CD14-positive monocyte (primary cell): ENCODE measurements at regions not wholly inside any gene's neighbourhood (a gene's known extent, or its start where the extent isn't known, plus 50 kb on each side); places are given as distances from the start of the nearest gene placed in this dataset.
"Not testable (repeated sequence)": the region's sequence is repeated elsewhere in the genome, so short reads cannot be mapped to it uniquely, and the experiment has no call there.

ENCODE experiments used
- DNase-seq, 3 donors: peaks; one replicate each; pipeline ENCODE4 v3.0.0-alpha.2; 2011 to 2022
- H2AFZ ChIP-seq: 2 replicates; pipeline ENCODE4 v1.6.0; 2012; ENCODE audit warnings: mild to moderate bottlenecking, low read depth, low read length, inconsistent platforms; ENCODE audit not compliant: insufficient read depth, poor library complexity, severe bottlenecking
- H3K27ac ChIP-seq, 2 donors: 1 replicate in 1 of 2; 2 replicates in 1 of 2; pipeline ENCODE4 v1.5.1; 2012 to 2013; ENCODE audit warnings: low read length in 2 of 2, control low read depth in 1 of 2, inconsistent platforms in 1 of 2, low read depth in 1 of 2, mild to moderate bottlenecking in 1 of 2
- H3K27me3 ChIP-seq, 2 donors: one replicate each; pipeline versions ENCODE4 v1.6.0 to v1.6.1; 2011 to 2013; ENCODE audit warnings: low read length in 2 of 2; ENCODE audit not compliant: control insufficient read depth in 2 of 2, insufficient read depth in 2 of 2
- H3K36me3 ChIP-seq, 2 donors: replicated peaks in 1 of 2; 1 replicate in 1 of 2; 2 replicates in 1 of 2; pipeline versions ENCODE4 v1.5.1 to v1.6.1; 2012 to 2013; ENCODE audit warnings: low read length in 2 of 2, control low read depth in 1 of 2, inconsistent platforms in 1 of 2, mild to moderate bottlenecking in 1 of 2; ENCODE audit not compliant: insufficient read depth in 2 of 2, control insufficient read depth in 1 of 2
- H3K4me1 ChIP-seq, 2 donors: 1 replicate in 1 of 2; 2 replicates in 1 of 2; pipeline versions ENCODE4 v1.5.1 to v1.6.1; 2012 to 2013; ENCODE audit warnings: low read length in 2 of 2, control low read depth in 1 of 2, inconsistent platforms in 1 of 2, mild to moderate bottlenecking in 1 of 2, moderate library complexity in 1 of 2; ENCODE audit not compliant: insufficient read depth in 2 of 2, control insufficient read depth in 1 of 2
- H3K4me2 ChIP-seq: replicated peaks from 2 replicates; pipeline ENCODE3; 2012; ENCODE audit warnings: low read length, moderate library complexity, mild to moderate bottlenecking; ENCODE audit not compliant: poor library complexity, severe bottlenecking; ENCODE audit errors: extremely low read depth
- H3K4me3 ChIP-seq, 3 experiments: fragments of 200-600 bp in 1 of 3; sonication (generic) in 1 of 3; replicated peaks in 1 of 3; 1 replicate in 2 of 3; 2 replicates in 1 of 3; pipeline ENCODE4 v1.5.1; 2011 to 2013; ENCODE audit warnings: low read length in 3 of 3, mild to moderate bottlenecking in 3 of 3, control low read depth in 2 of 3, low read depth in 2 of 3, inconsistent platforms in 1 of 3, moderate library complexity in 1 of 3
- H3K79me2 ChIP-seq: 2 replicates; pipeline ENCODE4 v1.6.0; 2012; ENCODE audit warnings: mild to moderate bottlenecking, control low read depth, inconsistent platforms, low read length, moderate library complexity; ENCODE audit not compliant: insufficient read depth
- H3K9ac ChIP-seq: 2 replicates; pipeline ENCODE4 v1.6.0; 2017; ENCODE audit warnings: low read length, mild to moderate bottlenecking; ENCODE audit not compliant: insufficient read depth, poor library complexity, severe bottlenecking
- H3K9me3 ChIP-seq, 2 donors: replicated peaks in 1 of 2; 1 replicate in 1 of 2; 2 replicates in 1 of 2; pipeline versions ENCODE4 v1.5.1 to v1.6.1; 2012 to 2013; ENCODE audit warnings: low read length in 2 of 2, control low read depth in 1 of 2; ENCODE audit not compliant: control insufficient read depth in 1 of 2, insufficient read depth in 1 of 2
- H4K20me1 ChIP-seq: 2 replicates; pipeline ENCODE4 v1.6.0; 2012; ENCODE audit warnings: mild to moderate bottlenecking, low read length, control low read depth, moderate library complexity; ENCODE audit not compliant: insufficient read depth
- H3K27ac Mint-ChIP-seq, 7 donors: one replicate each; pipeline ENCODE4 v1.8.0; 2020; ENCODE audit warnings: mild to moderate bottlenecking in 7 of 7, mixed read lengths in 7 of 7, moderate library complexity in 6 of 7, inconsistent platforms in 2 of 7
- H3K27me3 Mint-ChIP-seq, 3 donors: one replicate each; pipeline ENCODE4 v1.8.0; 2021 to 2022; ENCODE audit warnings: low read depth in 3 of 3, mild to moderate bottlenecking in 3 of 3, mixed read lengths in 3 of 3, moderate library complexity in 3 of 3, inconsistent platforms in 1 of 3
- H3K36me3 Mint-ChIP-seq, 2 donors: one replicate each; pipeline ENCODE4 v1.8.0; 2020; ENCODE audit warnings: mixed read lengths in 2 of 2, inconsistent platforms in 1 of 2, mild to moderate bottlenecking in 1 of 2
- H3K4me1 Mint-ChIP-seq: one replicate; pipeline ENCODE4 v1.8.0; 2020; ENCODE audit warnings: mild to moderate bottlenecking, mixed read lengths
- H3K4me3 Mint-ChIP-seq, 2 donors: one replicate each; pipeline ENCODE4 v1.8.0; 2020; ENCODE audit warnings: mild to moderate bottlenecking in 2 of 2, mixed read lengths in 2 of 2, moderate library complexity in 1 of 2
- H3K9me3 Mint-ChIP-seq, 7 donors: one replicate each; pipeline ENCODE4 v1.8.0; 2020 to 2022; ENCODE audit warnings: mixed read lengths in 7 of 7, mild to moderate bottlenecking in 6 of 7, moderate library complexity in 6 of 7, inconsistent platforms in 2 of 7
- CTCF ChIP-seq: fragments of 200-600 bp; IDR thresholded peaks from one replicate; pipeline ENCODE4 v1.8.0; 2022; ENCODE audit warnings: antibody characterized with exemption, mild to moderate bottlenecking
- WGBS: methylation state at CpG from one replicate; pipeline ENCODE4 v1.1.5; 2013; ENCODE audit warnings: missing lambda C conversion rate; ENCODE audit not compliant: insufficient coverage; 5-methylcytosine and 5-hydroxymethylcytosine counted together
- intact Hi-C, 2 donors: fragments of 100-400 bp; cut with micrococcal nuclease; formaldehyde crosslinking; loops; one replicate each; pipeline versions ENCODE4 v1.15.0 to v1.15.1; 2023

GRCh38 chr15:24269166-24269571, 406.4 kb upstream of the NPAP1 start:
- H3K4me1 Mint-ChIP-seq, result no peaks in the 10 kb centered on the region
- Histone ChIP-seq H3K27ac (no peak overlapping the region), H4K20me1 (no peaks in the 10 kb centered on the region), H3K4me1 (no peaks in the 10 kb centered on the region), H3K9ac (no peak overlapping the region), H3K4me2 (no peak overlapping the region), H2AFZ (no peak overlapping the region), H3K9me3 (peaks cover 7 to 24% of the 10 kb centered on the region in 2 donors), H3K4me3 (no peak overlapping the region), H3K79me2 (no peaks in the 10 kb centered on the region), H3K36me3 (no peaks in the 10 kb centered on the region), H3K27me3 (no peaks in the 10 kb centered on the region)
- no peaks in the 10 kb centered on the region for H3K27me3 Mint-ChIP-seq
- no peak for DNase-seq
- no peak overlapping the region for H3K27ac Mint-ChIP-seq
- no peak for TF ChIP-seq CTCF
- 48% methylated on average over 4 of the region's 4 CpGs for WGBS
- intact Hi-C loops, result no loop called here
- peaks cover 0 to 19% (median 14%) of the 10 kb centered on the region in 7 donors for H3K9me3 Mint-ChIP-seq
- no peak overlapping the region for H3K4me3 Mint-ChIP-seq
- no peaks in the 10 kb centered on the region for H3K36me3 Mint-ChIP-seq

- H4K20me1 ChIP-seq, result no peaks in the 10 kb centered on the region
- DNase-seq, result no peak
- H3K4me3 ChIP-seq, result no peak overlapping the region
- no peak overlapping the region for H3K9ac ChIP-seq
- no peaks in the 10 kb centered on the region for H3K79me2 ChIP-seq
- Mint-ChIP-seq H3K4me3 (no peak overlapping the region), H3K4me1 (no peaks in the 10 kb centered on the region), H3K27ac (no peak overlapping the region), H3K27me3 (no peaks in the 10 kb centered on the region), H3K36me3 (no peaks in the 10 kb centered on the region), H3K9me3 (peaks cover 0 to 16% (median 9%) of the 10 kb centered on the region in 7 donors)
- H3K27ac ChIP-seq, result no peak overlapping the region
- no peaks in the 10 kb centered on the region for H3K4me1 ChIP-seq
- H3K9me3 ChIP-seq, result peaks cover 7 to 21% of the 10 kb centered on the region in 2 donors
- intact Hi-C loops, result no loop called here
- 85% methylated on average over 8 of the region's 13 CpGs for WGBS
- H3K4me2 ChIP-seq, result no peak overlapping the region
- H3K36me3 ChIP-seq, result no peaks in the 10 kb centered on the region
- no peak overlapping the region for H2AFZ ChIP-seq
- TF ChIP-seq CTCF, result no peak
- no peaks in the 10 kb centered on the region for H3K27me3 ChIP-seq
These were observed 405.7 kb upstream of the NPAP1 start for GRCh38 chr15:24269923-24270322.

GRCh38 chr15:24271496-24272244, 403.9 kb upstream of the NPAP1 start:
- H3K27me3 ChIP-seq, H3K27me3 Mint-ChIP-seq, H3K9ac ChIP-seq, H3K4me3 Mint-ChIP-seq, H3K4me2 ChIP-seq, H2AFZ ChIP-seq, intact Hi-C loops, DNase-seq, H3K27ac Mint-ChIP-seq, H3K36me3 Mint-ChIP-seq, H3K4me1 Mint-ChIP-seq, H3K79me2 ChIP-seq, H3K4me1 ChIP-seq, H3K4me3 ChIP-seq, H4K20me1 ChIP-seq, H3K27ac ChIP-seq, H3K36me3 ChIP-seq: not testable (repeated sequence)
- H3K9me3 Mint-ChIP-seq, result peaks cover 2 to 15% (median 6%) of the 10 kb centered on the region in 7 donors
- H3K9me3 ChIP-seq, result peaks cover 7 to 21% of the 10 kb centered on the region in 2 donors
- WGBS, result 75% methylated on average over 2 of the region's 5 CpGs
